ENCODE measurements at regions not wholly inside any gene's neighbourhood (a gene's known extent, or its start where the extent isn't known, plus 50 kb on each side); places are given as distances from the start of the nearest gene placed in this dataset.

DNA sequence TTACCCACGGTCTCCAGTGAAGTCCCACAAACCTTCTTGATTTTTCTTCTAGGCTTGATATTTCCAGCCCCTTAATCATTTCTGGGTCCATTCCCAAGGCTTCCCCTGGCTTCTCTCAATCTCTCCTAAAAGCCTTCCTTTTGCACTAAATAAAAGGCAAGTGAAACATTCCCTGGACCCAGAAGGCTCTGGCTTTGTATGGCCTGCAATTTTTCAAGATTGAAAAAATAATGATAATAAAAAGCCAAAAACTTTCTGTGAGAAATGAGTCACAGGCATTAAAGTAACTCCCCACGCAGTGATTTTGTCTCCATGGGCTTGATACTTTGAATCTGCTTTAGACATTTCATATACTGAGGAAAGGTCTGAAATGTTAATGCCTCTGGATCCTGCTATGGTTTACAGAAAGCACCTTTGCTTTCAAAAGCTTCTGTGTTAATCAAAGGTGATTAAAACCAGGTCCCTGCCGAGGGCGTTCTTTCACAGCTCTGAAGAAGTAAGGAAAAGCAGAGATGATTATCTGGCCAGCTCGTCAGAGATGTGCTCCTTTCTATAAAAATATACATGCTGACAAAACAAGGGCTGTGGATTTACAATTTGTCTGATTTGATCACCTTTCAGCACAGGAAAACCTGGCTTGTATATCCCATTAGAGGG, 118.9 kb upstream of the TMEM72 start:
- TF ChIP-seq POLR2A (IDR thresholded peaks at IDR 0.05; ENCODE audit: low read depth, low read length) (no peak), SPI1 (IDR thresholded peaks at IDR 0.05; ENCODE audit: low read depth, low read length) (no peak), POLR2AphosphoS5 (IDR thresholded peaks at IDR 0.05; ENCODE audit: low read depth, low read length) (no peak), TAF1 (IDR thresholded peaks at IDR 0.05; ENCODE audit: low read depth, low read length) (no peak)

Data from GM12891 (cell line).